ENCODE measurements at regions not wholly inside any gene's neighbourhood (a gene's known extent, or its start where the extent isn't known, plus 50 kb on each side); places are given as distances from the start of the nearest gene placed in this dataset.

DNA sequence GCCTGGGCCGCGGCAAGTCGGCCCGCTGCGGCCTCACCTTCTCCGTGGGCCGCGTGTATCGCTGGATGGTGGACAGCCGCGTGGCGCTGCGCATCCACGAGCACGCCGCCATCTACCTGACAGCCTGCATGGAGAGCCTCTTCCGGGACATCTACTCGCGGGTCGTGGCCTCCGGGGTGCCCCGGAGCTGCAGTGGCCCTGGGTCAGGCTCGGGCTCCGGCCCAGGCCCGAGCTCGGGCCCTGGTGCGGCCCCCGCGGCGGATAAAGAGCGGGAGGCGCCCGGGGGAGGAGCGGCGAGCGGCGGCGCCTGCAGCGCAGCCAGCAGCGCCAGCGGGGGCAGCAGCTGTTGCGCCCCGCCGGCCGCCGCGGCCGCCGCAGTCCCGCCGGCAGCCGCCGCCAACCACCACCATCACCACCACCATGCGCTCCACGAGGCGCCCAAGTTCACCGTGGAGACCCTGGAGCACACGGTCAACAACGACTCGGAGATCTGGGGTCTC, 226.2 kb upstream of the CRY1 start:
- TF ChIP-seq, protein P1, sequence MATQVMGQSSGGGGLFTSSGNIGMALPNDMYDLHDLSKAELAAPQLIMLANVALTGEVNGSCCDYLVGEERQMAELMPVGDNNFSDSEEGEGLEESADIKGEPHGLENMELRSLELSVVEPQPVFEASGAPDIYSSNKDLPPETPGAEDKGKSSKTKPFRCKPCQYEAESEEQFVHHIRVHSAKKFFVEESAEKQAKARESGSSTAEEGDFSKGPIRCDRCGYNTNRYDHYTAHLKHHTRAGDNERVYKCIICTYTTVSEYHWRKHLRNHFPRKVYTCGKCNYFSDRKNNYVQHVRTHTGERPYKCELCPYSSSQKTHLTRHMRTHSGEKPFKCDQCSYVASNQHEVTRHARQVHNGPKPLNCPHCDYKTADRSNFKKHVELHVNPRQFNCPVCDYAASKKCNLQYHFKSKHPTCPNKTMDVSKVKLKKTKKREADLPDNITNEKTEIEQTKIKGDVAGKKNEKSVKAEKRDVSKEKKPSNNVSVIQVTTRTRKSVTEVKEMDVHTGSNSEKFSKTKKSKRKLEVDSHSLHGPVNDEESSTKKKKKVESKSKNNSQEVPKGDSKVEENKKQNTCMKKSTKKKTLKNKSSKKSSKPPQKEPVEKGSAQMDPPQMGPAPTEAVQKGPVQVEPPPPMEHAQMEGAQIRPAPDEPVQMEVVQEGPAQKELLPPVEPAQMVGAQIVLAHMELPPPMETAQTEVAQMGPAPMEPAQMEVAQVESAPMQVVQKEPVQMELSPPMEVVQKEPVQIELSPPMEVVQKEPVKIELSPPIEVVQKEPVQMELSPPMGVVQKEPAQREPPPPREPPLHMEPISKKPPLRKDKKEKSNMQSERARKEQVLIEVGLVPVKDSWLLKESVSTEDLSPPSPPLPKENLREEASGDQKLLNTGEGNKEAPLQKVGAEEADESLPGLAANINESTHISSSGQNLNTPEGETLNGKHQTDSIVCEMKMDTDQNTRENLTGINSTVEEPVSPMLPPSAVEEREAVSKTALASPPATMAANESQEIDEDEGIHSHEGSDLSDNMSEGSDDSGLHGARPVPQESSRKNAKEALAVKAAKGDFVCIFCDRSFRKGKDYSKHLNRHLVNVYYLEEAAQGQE (IDR thresholded peaks at IDR 0.05; ENCODE audit: borderline replicate concordance), result no peak
- TF ChIP-seq, protein P1 (CRISPR knock-in tag; IDR thresholded peaks at IDR 0.05; ENCODE audit: low read depth), result no peak
- TF ChIP-seq JUND (IDR thresholded peaks at IDR 0.05; ENCODE audit: borderline replicate concordance, low read depth, low read length), result no peak
- TF ChIP-seq JUND (tag; IDR thresholded peaks at IDR 0.05; ENCODE audit: borderline replicate concordance, low read depth, low read length), result no peak
- TF ChIP-seq NCOA2 (IDR thresholded peaks at IDR 0.05; ENCODE audit: partially characterized antibody in 2 of 2), result no peak
- no peak for TF ChIP-seq MAFF (IDR thresholded peaks at IDR 0.05; ENCODE audit: low read length)
- TF ChIP-seq, protein P2, sequence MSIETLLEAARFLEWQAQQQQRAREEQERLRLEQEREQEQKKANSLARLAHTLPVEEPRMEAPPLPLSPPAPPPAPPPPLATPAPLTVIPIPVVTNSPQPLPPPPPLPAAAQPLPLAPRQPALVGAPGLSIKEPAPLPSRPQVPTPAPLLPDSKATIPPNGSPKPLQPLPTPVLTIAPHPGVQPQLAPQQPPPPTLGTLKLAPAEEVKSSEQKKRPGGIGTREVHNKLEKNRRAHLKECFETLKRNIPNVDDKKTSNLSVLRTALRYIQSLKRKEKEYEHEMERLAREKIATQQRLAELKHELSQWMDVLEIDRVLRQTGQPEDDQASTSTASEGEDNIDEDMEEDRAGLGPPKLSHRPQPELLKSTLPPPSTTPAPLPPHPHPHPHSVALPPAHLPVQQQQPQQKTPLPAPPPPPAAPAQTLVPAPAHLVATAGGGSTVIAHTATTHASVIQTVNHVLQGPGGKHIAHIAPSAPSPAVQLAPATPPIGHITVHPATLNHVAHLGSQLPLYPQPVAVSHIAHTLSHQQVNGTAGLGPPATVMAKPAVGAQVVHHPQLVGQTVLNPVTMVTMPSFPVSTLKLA (conservative IDR thresholded peaks at IDR 0.05), result no peak
- TF ChIP-seq KAT8 (IDR thresholded peaks at IDR 0.05; ENCODE audit: low read depth), result no peak
- no peak for TF ChIP-seq BHLHE40 (IDR thresholded peaks at IDR 0.05; ENCODE audit: low read length)
- no peak for TF ChIP-seq DPF2 (IDR thresholded peaks at IDR 0.05)
- no peak for TF ChIP-seq ZNF589 (CRISPR knock-in tag; IDR thresholded peaks at IDR 0.05; ENCODE audit: low read depth)
- TF ChIP-seq MXI1 (IDR thresholded peaks at IDR 0.05; ENCODE audit: low read depth, low read length), result no peak
- TF ChIP-seq, protein P3, sequence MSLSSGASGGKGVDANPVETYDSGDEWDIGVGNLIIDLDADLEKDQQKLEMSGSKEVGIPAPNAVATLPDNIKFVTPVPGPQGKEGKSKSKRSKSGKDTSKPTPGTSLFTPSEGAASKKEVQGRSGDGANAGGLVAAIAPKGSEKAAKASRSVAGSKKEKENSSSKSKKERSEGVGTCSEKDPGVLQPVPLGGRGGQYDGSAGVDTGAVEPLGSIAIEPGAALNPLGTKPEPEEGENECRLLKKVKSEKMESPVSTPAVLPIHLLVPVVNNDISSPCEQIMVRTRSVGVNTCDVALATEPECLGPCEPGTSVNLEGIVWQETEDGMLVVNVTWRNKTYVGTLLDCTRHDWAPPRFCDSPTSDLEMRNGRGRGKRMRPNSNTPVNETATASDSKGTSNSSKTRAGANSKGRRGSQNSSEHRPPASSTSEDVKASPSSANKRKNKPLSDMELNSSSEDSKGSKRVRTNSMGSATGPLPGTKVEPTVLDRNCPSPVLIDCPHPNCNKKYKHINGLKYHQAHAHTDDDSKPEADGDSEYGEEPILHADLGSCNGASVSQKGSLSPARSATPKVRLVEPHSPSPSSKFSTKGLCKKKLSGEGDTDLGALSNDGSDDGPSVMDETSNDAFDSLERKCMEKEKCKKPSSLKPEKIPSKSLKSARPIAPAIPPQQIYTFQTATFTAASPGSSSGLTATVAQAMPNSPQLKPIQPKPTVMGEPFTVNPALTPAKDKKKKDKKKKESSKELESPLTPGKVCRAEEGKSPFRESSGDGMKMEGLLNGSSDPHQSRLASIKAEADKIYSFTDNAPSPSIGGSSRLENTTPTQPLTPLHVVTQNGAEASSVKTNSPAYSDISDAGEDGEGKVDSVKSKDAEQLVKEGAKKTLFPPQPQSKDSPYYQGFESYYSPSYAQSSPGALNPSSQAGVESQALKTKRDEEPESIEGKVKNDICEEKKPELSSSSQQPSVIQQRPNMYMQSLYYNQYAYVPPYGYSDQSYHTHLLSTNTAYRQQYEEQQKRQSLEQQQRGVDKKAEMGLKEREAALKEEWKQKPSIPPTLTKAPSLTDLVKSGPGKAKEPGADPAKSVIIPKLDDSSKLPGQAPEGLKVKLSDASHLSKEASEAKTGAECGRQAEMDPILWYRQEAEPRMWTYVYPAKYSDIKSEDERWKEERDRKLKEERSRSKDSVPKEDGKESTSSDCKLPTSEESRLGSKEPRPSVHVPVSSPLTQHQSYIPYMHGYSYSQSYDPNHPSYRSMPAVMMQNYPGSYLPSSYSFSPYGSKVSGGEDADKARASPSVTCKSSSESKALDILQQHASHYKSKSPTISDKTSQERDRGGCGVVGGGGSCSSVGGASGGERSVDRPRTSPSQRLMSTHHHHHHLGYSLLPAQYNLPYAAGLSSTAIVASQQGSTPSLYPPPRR (CRISPR knock-in tag; IDR thresholded peaks at IDR 0.05; ENCODE audit: borderline replicate concordance), result no peak
